DOHH2 (cell line): ENCODE measurements at regions not wholly inside any gene's neighbourhood (a gene's known extent, or its start where the extent isn't known, plus 50 kb on each side); places are given as distances from the start of the nearest gene placed in this dataset.

Source experiments
- EZH2phosphoT487 ChIP-seq: fragments of 200-600 bp; sonication (generic); IDR thresholded peaks from 2 replicates; pipeline ENCODE4 v1.6.1; 2017; ENCODE audit warnings: borderline replicate concordance, mild to moderate bottlenecking, antibody characterized with exemption, low read length, moderate library complexity, mixed read lengths
- TF ChIP-seq, protein P1 (sequence below): fragments of 200-600 bp; sonication (generic); IDR thresholded peaks from one replicate; pipeline ENCODE4 v1.5.1; 2014; ENCODE audit warnings: antibody characterized with exemption, mild to moderate bottlenecking, low read depth, low read length; ENCODE audit not compliant: poor library complexity, severe bottlenecking

DNA sequence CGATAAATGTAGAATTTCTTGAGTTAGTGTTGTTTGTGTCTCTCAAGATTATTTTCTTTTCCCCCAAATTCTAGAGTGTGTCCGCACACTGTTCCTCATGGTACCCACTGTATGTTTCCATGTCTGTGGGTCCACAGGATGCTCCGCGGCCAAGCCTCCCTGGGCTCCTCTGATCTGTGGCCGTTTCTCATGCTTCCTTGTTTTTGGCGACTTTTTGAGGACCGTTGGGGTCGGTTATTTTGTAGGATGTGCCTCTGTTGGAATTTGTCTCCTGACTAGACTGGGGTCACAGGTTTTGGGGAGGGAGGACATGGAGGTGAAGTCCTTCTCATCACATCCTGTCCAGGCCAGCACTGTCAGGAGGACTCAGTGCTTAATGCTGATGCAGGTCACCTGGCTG is 140.0 kb downstream of the LAT start:
- TF ChIP-seq, protein P1, sequence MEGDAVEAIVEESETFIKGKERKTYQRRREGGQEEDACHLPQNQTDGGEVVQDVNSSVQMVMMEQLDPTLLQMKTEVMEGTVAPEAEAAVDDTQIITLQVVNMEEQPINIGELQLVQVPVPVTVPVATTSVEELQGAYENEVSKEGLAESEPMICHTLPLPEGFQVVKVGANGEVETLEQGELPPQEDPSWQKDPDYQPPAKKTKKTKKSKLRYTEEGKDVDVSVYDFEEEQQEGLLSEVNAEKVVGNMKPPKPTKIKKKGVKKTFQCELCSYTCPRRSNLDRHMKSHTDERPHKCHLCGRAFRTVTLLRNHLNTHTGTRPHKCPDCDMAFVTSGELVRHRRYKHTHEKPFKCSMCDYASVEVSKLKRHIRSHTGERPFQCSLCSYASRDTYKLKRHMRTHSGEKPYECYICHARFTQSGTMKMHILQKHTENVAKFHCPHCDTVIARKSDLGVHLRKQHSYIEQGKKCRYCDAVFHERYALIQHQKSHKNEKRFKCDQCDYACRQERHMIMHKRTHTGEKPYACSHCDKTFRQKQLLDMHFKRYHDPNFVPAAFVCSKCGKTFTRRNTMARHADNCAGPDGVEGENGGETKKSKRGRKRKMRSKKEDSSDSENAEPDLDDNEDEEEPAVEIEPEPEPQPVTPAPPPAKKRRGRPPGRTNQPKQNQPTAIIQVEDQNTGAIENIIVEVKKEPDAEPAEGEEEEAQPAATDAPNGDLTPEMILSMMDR: no peak
- no peak for TF ChIP-seq EZH2phosphoT487
